ENCODE measurements at regions not wholly inside any gene's neighbourhood (a gene's known extent, or its start where the extent isn't known, plus 50 kb on each side); places are given as distances from the start of the nearest gene placed in this dataset.

DNA sequence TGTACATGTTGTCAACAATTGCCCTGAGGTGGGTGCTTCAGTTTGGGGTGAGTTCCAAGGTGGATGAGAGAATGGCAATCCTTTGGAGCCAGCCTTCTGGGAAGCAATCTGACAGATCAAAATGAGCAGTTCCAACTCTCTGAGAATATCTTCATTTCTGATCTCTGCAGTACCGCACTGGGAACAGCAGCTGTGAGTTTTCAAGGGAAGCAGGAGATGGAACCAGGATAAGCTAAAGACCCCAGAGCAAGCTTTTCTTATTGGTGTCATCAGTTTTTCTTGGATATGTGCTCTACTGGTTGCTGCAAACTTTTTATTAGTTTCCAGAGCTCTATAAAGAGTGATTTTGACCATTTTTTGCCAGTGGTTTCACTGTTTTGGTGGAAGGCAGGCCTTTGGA lies 94.7 kb downstream of the KCNJ12 start:
- TF ChIP-seq CTCF (conservative IDR thresholded peaks at IDR 0.05 in 1 of 2, IDR thresholded peaks at IDR 0.05 in 1 of 2; ENCODE audit: extremely low read depth in 1 of 2, insufficient read depth in 1 of 2, low read depth in 1 of 2, low read length in 2 of 2) (no peak), EZH2 (IDR thresholded peaks at IDR 0.05; ENCODE audit: borderline replicate concordance, low read length) (no peak)

Data from mammary epithelial cell (primary cell).